22Rv1 (cell line): ENCODE measurements at regions not wholly inside any gene's neighbourhood (a gene's known extent, or its start where the extent isn't known, plus 50 kb on each side); places are given as distances from the start of the nearest gene placed in this dataset.

Experiments
- ZFX ChIP-seq: fragments of 450-650 bp; IDR thresholded peaks from 2 replicates; pipeline ENCODE4 v1.6.1; 2017; ENCODE audit warnings: antibody characterized with exemption, borderline replicate concordance
- TF ChIP-seq, protein P1 (sequence below): fragments of 450-650 bp; IDR thresholded peaks from 2 replicates; pipeline ENCODE4 v1.5.1; 2017; ENCODE audit warnings: mild to moderate bottlenecking

GRCh38 chr7:115840702-115841101, 189.9 kb downstream of the TFEC start:
- TF ChIP-seq, protein P1, sequence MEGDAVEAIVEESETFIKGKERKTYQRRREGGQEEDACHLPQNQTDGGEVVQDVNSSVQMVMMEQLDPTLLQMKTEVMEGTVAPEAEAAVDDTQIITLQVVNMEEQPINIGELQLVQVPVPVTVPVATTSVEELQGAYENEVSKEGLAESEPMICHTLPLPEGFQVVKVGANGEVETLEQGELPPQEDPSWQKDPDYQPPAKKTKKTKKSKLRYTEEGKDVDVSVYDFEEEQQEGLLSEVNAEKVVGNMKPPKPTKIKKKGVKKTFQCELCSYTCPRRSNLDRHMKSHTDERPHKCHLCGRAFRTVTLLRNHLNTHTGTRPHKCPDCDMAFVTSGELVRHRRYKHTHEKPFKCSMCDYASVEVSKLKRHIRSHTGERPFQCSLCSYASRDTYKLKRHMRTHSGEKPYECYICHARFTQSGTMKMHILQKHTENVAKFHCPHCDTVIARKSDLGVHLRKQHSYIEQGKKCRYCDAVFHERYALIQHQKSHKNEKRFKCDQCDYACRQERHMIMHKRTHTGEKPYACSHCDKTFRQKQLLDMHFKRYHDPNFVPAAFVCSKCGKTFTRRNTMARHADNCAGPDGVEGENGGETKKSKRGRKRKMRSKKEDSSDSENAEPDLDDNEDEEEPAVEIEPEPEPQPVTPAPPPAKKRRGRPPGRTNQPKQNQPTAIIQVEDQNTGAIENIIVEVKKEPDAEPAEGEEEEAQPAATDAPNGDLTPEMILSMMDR: no peak
- no peak for TF ChIP-seq ZFX
